ENCODE measurements at regions not wholly inside any gene's neighbourhood (a gene's known extent, or its start where the extent isn't known, plus 50 kb on each side); places are given as distances from the start of the nearest gene placed in this dataset.

GRCh38 chr4:27085396-27085795 lies 224.8 kb downstream of the STIM2 start (continued):
- TF ChIP-seq PBX3 (IDR thresholded peaks at IDR 0.05) (no peak), TEAD4 (IDR thresholded peaks at IDR 0.05; ENCODE audit: borderline replicate concordance, insufficient read depth) (no peak), FOXM1 (IDR thresholded peaks at IDR 0.05; ENCODE audit: low read depth) (no peak), GATA2 (CRISPR knock-in tag; IDR thresholded peaks at IDR 0.05) (no peak), SIN3A (IDR thresholded peaks at IDR 0.05; ENCODE audit: borderline replicate concordance, low read depth, low read length) (no peak), IRF3 (IDR thresholded peaks at IDR 0.05; ENCODE audit: low read depth, low read length) (no peak)

- WGBS (ENCODE audit: low lambda C conversion rate) = 32% methylated on average over 8 of the region's 8 CpGs
- no peak for DNase-seq
- no peak overlapping the region for H2AFZ ChIP-seq (ENCODE audit: low read depth)
- peaks cover 48% of the 10 kb centered on the region; the same call in 1 of the 2 replicates for H3K27me3 ChIP-seq (ENCODE audit: insufficient read depth)
- no peaks in the 10 kb centered on the region for H3K79me2 ChIP-seq (ENCODE audit: insufficient read depth)
- TF ChIP-seq GABPA (IDR thresholded peaks at IDR 0.05; ENCODE audit: low read depth) (no peak), SMC3 (IDR thresholded peaks at IDR 0.05; ENCODE audit: low read depth, low read length) (no peak)
- no peaks in the 10 kb centered on the region for H3K36me3 ChIP-seq (replicated peaks in 1 of 2; ENCODE audit: control insufficient read depth in 1 of 2, insufficient read depth in 2 of 2, low read length in 1 of 2)
- H4K20me1 ChIP-seq (ENCODE audit: insufficient read depth) = no peaks in the 10 kb centered on the region
- peaks cover 0 to 5% of the 10 kb centered on the region in 2 experiments; a peak in 1 of 4 replicates for H3K4me1 ChIP-seq (ENCODE audit: control insufficient read depth in 1 of 2, insufficient read depth in 2 of 2, low read depth in 1 of 2, low read length in 1 of 2)
- H3K4me2 ChIP-seq = no peak overlapping the region
- H3K9me3 ChIP-seq = no peaks in the 10 kb centered on the region
- CTCF ChIA-PET = no interaction called here
- H3K9me2 ChIP-seq = no peaks in the 10 kb centered on the region
- POLR2A ChIA-PET = no interaction called here
- H3K4me3 ChIP-seq (ENCODE audit: low read depth in 2 of 2, low read length in 1 of 2) = no peak overlapping the region
- no peak overlapping the region for H3K27ac ChIP-seq (ENCODE audit: low read depth in 2 of 2, low read length in 1 of 2)
- H3K9ac ChIP-seq = no peak overlapping the region
- H3F3A ChIP-seq (replicated peaks; ENCODE audit: insufficient read depth) = no peaks in the 10 kb centered on the region
Observed at GRCh38 chr4:27087306-27088045, 226.8 kb downstream of the STIM2 start.

- no peaks in the 10 kb centered on the region for H3K9me2 ChIP-seq
- H4K20me1 ChIP-seq (ENCODE audit: insufficient read depth) = no peaks in the 10 kb centered on the region
- no peak overlapping the region for H3K4me3 ChIP-seq (ENCODE audit: low read depth in 2 of 2, low read length in 1 of 2)
- WGBS (ENCODE audit: low lambda C conversion rate) = 8% methylated on average over 5 of the region's 5 CpGs
- ChIA-PET CTCF (no interaction called here), POLR2A (no interaction called here)
- H3K4me1 ChIP-seq (ENCODE audit: control insufficient read depth in 1 of 2, insufficient read depth in 2 of 2, low read depth in 1 of 2, low read length in 1 of 2) = peaks cover 0 to 5% of the 10 kb centered on the region in 2 experiments; a peak in 1 of 4 replicates
- H2AFZ ChIP-seq (ENCODE audit: low read depth) = no peak overlapping the region
- TF ChIP-seq PBX3 (IDR thresholded peaks at IDR 0.05) (no peak), TCF12 (IDR thresholded peaks at IDR 0.05) (no peak), EP300 (IDR thresholded peaks at IDR 0.05; ENCODE audit: borderline replicate concordance in 1 of 2, low read depth in 1 of 2, low read length in 1 of 2) (no peak), YY1 (IDR thresholded peaks at IDR 0.05; ENCODE audit: low read depth) (no peak), GABPA (IDR thresholded peaks at IDR 0.05; ENCODE audit: low read depth) (no peak), GATA2 (CRISPR knock-in tag; IDR thresholded peaks at IDR 0.05) (no peak), FOSL2 (IDR thresholded peaks at IDR 0.05; ENCODE audit: borderline replicate concordance, low read depth) (no peak), REST (IDR thresholded peaks at IDR 0.05; ENCODE audit: low read depth, low read length) (no peak), POLR2AphosphoS5 (IDR thresholded peaks at IDR 0.05; ENCODE audit: low read depth, low read length) (no peak), SMC3 (IDR thresholded peaks at IDR 0.05; ENCODE audit: low read depth, low read length) (no peak), FOXJ3 (CRISPR knock-in tag; IDR thresholded peaks at IDR 0.05) (no peak)
- no peak for DNase-seq
- no peak overlapping the region for H3K4me2 ChIP-seq
- no peaks in the 10 kb centered on the region for H3K36me3 ChIP-seq (replicated peaks in 1 of 2; ENCODE audit: control insufficient read depth in 1 of 2, insufficient read depth in 2 of 2, low read length in 1 of 2)
- H3K27me3 ChIP-seq (ENCODE audit: insufficient read depth) = peaks cover 44% of the 10 kb centered on the region; the same call in 1 of the 2 replicates
- no peaks in the 10 kb centered on the region for H3F3A ChIP-seq (replicated peaks; ENCODE audit: insufficient read depth)
- H3K9me3 ChIP-seq = no peaks in the 10 kb centered on the region
- H3K27ac ChIP-seq (ENCODE audit: low read depth in 2 of 2, low read length in 1 of 2) = no peak overlapping the region
- H3K79me2 ChIP-seq (ENCODE audit: insufficient read depth) = no peaks in the 10 kb centered on the region
- H3K9ac ChIP-seq = no peak overlapping the region
Observed at GRCh38 chr4:27088491-27088890, 227.8 kb downstream of the STIM2 start.

All from SK-N-SH (cell line).